IMR-90 (cell line): ENCODE measurements at regions not wholly inside any gene's neighbourhood (a gene's known extent, or its start where the extent isn't known, plus 50 kb on each side); places are given as distances from the start of the nearest gene placed in this dataset.

Experiments
- ATAC-seq: fragments of 200-7000 bp; cut with Tn5 transposase; 2 replicates; pipeline ENCODE4 v1.9.1; 2020; ENCODE audit warnings: low read depth, mild to moderate bottlenecking, moderate library complexity
- BruUV-seq: library from RNA; stranded (reverse); fragments of 400-500 nt; replicated peaks from 2 replicates; lab custom pipeline; 2021; lab: Mats Ljungman, UMichigan
- CTCF ChIA-PET: fragments of 300-600 bp; formaldehyde crosslinking; extraction: SDS; loops from one replicate; lab custom pipeline; 2021; ENCODE audit warnings: antibody characterized with exemption; lab: Yijun Ruan, JAX
- POLR2A ChIA-PET: fragments of 300-600 bp; sonication (Branson Sonifier 250); formaldehyde crosslinking; loops from one replicate; lab custom pipeline; 2022; ENCODE audit warnings: antibody characterized with exemption; ENCODE audit not compliant: unreplicated experiment; lab: Charles Lee
- DNase-seq: peaks from one replicate; pipeline ENCODE4 v3.0.0; 2013
- H2AFZ ChIP-seq: replicated peaks from 2 replicates; pipeline ENCODE3; 2013; ENCODE audit warnings: low read length, mild to moderate bottlenecking; ENCODE audit not compliant: poor library complexity
- H2AK5ac ChIP-seq: 2 replicates; pipeline ENCODE4 v1.6.1; 2013; ENCODE audit warnings: low read depth, low read length, inconsistent platforms
- H2AK9ac ChIP-seq: replicated peaks from 2 replicates; pipeline ENCODE3; 2013; ENCODE audit warnings: mild to moderate bottlenecking, low read depth, low read length, moderate library complexity; ENCODE audit not compliant: poor library complexity
- H2BK120ac ChIP-seq: 2 replicates; pipeline ENCODE4 v1.6.1; 2013; ENCODE audit warnings: low read depth, low read length, inconsistent platforms
- H2BK15ac ChIP-seq: 3 replicates; pipeline ENCODE4 v1.6.1; 2013; ENCODE audit warnings: low read depth, low read length, inconsistent platforms
- H2BK20ac ChIP-seq: 2 replicates; pipeline ENCODE4 v1.6.1; 2013; ENCODE audit warnings: low read depth, mild to moderate bottlenecking, inconsistent platforms, low read length, moderate library complexity
- H2BK5ac ChIP-seq: 2 replicates; pipeline ENCODE4 v1.6.1; 2013; ENCODE audit warnings: mild to moderate bottlenecking, low read depth, low read length, inconsistent platforms; ENCODE audit not compliant: poor library complexity, severe bottlenecking
- H3K14ac ChIP-seq: replicated peaks from 2 replicates; pipeline ENCODE4 v1.6.1; 2013; ENCODE audit warnings: low read depth, low read length, inconsistent platforms
- H3K18ac ChIP-seq: 2 replicates; pipeline ENCODE4 v1.6.1; 2013; ENCODE audit warnings: low read depth, low read length, control low read depth
- H3K23ac ChIP-seq: 2 replicates; pipeline ENCODE4 v1.6.1; 2013; ENCODE audit warnings: low read depth, low read length, inconsistent platforms
- H3K27ac ChIP-seq: 2 replicates; pipeline ENCODE4 v1.5.1; 2013; ENCODE audit warnings: mild to moderate bottlenecking, control low read depth, low read length; ENCODE audit not compliant: insufficient read depth
- H3K27me3 ChIP-seq: 2 replicates; pipeline ENCODE4 v1.6.1; 2013; ENCODE audit warnings: low read length; ENCODE audit not compliant: control insufficient read depth, insufficient read depth
- H3K36me3 ChIP-seq: 2 replicates; pipeline ENCODE4 v1.6.1; 2013; ENCODE audit warnings: low read length, mixed read lengths; ENCODE audit not compliant: control insufficient read depth, insufficient read depth
- H3K4ac ChIP-seq: 2 replicates; pipeline ENCODE4 v1.6.1; 2013; ENCODE audit warnings: low read depth, low read length, inconsistent platforms
- H3K4me1 ChIP-seq: 2 replicates; pipeline ENCODE4 v1.6.1; 2013; ENCODE audit warnings: low read length, mixed read lengths; ENCODE audit not compliant: control insufficient read depth, insufficient read depth
- H3K4me2 ChIP-seq: 2 replicates; pipeline ENCODE4 v1.6.1; 2013; ENCODE audit warnings: low read depth, mild to moderate bottlenecking, control low read depth, low read length, moderate library complexity
- H3K4me3 ChIP-seq: 2 replicates; pipeline ENCODE4 v1.5.1; 2013; ENCODE audit warnings: low read depth, mild to moderate bottlenecking, control low read depth, low read length, moderate library complexity; ENCODE audit not compliant: insufficient read depth
- H3K56ac ChIP-seq: 2 replicates; pipeline ENCODE4 v1.6.1; 2013; ENCODE audit warnings: low read length, inconsistent platforms; ENCODE audit not compliant: insufficient read depth; ENCODE audit errors: extremely low read depth
- H3K79me1 ChIP-seq, 2 experiments: 2 replicates each; pipeline ENCODE4 v1.6.1; 2013; ENCODE audit warnings: low read length in 2 of 2, inconsistent platforms in 1 of 2, low read depth in 1 of 2
- H3K9ac ChIP-seq: 2 replicates; pipeline ENCODE4 v1.6.1; 2013; ENCODE audit warnings: low read depth, low read length, control low read depth
- H3K9me1 ChIP-seq: 2 replicates; pipeline ENCODE4 v1.6.1; 2013; ENCODE audit warnings: low read length, inconsistent platforms; ENCODE audit not compliant: insufficient read depth
- H3K9me3 ChIP-seq: 2 replicates; pipeline ENCODE4 v1.6.1; 2013; ENCODE audit warnings: low read length; ENCODE audit not compliant: control insufficient read depth, insufficient read depth
- H4K20me1 ChIP-seq: 2 replicates; pipeline ENCODE4 v1.6.1; 2013; ENCODE audit warnings: low read length, inconsistent platforms; ENCODE audit not compliant: insufficient read depth
- H4K5ac ChIP-seq: 2 replicates; pipeline ENCODE4 v1.6.1; 2013; ENCODE audit warnings: mild to moderate bottlenecking, low read depth, low read length, control low read depth
- H4K8ac ChIP-seq, 2 experiments: 2 replicates each; pipeline ENCODE4 v1.6.1; 2013; ENCODE audit warnings: low read depth in 2 of 2, low read length in 2 of 2, control low read depth in 1 of 2, inconsistent platforms in 1 of 2
- H4K91ac ChIP-seq: 2 replicates; pipeline ENCODE4 v1.6.1; 2013; ENCODE audit warnings: low read depth, low read length, inconsistent platforms; ENCODE audit not compliant: insufficient read depth
- BHLHE40 ChIP-seq: fragments of 150-350 bp; IDR thresholded peaks from 2 replicates; pipeline ENCODE4 v1.6.1; 2016; ENCODE audit warnings: mild to moderate bottlenecking, low read depth, low read length
- FOS ChIP-seq: fragments of 150-350 bp; IDR thresholded peaks from 2 replicates; pipeline ENCODE4 v1.6.1; 2016; ENCODE audit warnings: low read depth, low read length
- NFE2L2 ChIP-seq: fragments of 150-350 bp; IDR thresholded peaks from 2 replicates; pipeline ENCODE4 v1.6.1; 2016; ENCODE audit warnings: low read depth, mild to moderate bottlenecking, low read length
- SMC3 ChIP-seq: fragments of 150-350 bp; IDR thresholded peaks from 2 replicates; pipeline ENCODE4 v1.6.1; 2016; ENCODE audit warnings: low read depth, mild to moderate bottlenecking, antibody characterized with exemption, low read length, moderate library complexity
- WGBS, 2 experiments: methylation state at CpG; one replicate each; pipeline versions ENCODE4 v1.1.5 to v1.1.7; 2013; ENCODE audit warnings: missing lambda C conversion rate in 2 of 2; ENCODE audit not compliant: insufficient read length in 1 of 2; ENCODE audit errors: extremely low coverage in 2 of 2; 5-methylcytosine and 5-hydroxymethylcytosine counted together
- dilution Hi-C: fragments of 300-500 bp; cut with HindIII; formaldehyde crosslinking; loops from one replicate; pipeline ENCODE4 v1.14.3; 2018; ENCODE audit warnings: low sequenced_read_pairs; ENCODE audit not compliant: unreplicated experiment
- in situ Hi-C: fragments of 300-500 bp; cut with MboI; formaldehyde crosslinking; loops from 3 replicates; pipeline ENCODE4 v1.14.3; 2019; ENCODE audit warnings: low sequenced_read_pairs, inconsistent platforms, mixed read lengths
- intact Hi-C: fragments of 100-400 bp; cut with micrococcal nuclease; formaldehyde crosslinking; loops from 2 replicates; pipeline ENCODE4 v1.10.0; 2022
- TF ChIP-seq, protein P1 (sequence below): conservative IDR thresholded peaks from 2 replicates; pipeline ENCODE4 v1.5.1; 2012; ENCODE audit warnings: mild to moderate bottlenecking, low read depth, low read length, improper control_type of control experiment

DNA sequence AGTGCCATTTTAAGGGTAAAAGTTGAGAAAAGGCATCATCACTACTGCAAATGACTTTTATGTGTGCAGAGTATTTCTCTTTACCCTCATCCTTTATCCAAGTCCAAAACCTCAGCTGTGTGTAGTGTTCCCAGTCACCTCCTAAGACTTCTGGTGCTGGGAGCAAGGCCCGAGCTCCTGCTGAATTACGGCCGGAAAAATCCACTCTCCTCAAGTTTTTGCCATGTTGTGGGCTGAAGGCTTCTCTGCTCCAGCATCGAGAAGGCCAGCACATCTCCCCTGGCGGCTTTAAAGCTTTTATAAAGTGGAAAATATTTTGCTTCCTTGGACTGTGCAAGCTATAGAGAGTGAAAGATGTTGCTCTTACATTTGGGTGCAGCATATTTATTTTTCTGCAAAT is 153.2 kb upstream of the THBS2 start:
- no peak overlapping the region for H2BK120ac ChIP-seq
- intact Hi-C loops, result no loop called here
- no peaks in the 10 kb centered on the region for H3K27me3 ChIP-seq
- no peak overlapping the region for H4K8ac ChIP-seq
- no peak for ATAC-seq
- H3K79me1 ChIP-seq, result no peaks in the 10 kb centered on the region
- no peak overlapping the region for H2BK15ac ChIP-seq
- no peak for TF ChIP-seq FOS
- TF ChIP-seq BHLHE40, result no peak
- no peak for TF ChIP-seq SMC3
- no peak for TF ChIP-seq NFE2L2
- TF ChIP-seq, protein P1, sequence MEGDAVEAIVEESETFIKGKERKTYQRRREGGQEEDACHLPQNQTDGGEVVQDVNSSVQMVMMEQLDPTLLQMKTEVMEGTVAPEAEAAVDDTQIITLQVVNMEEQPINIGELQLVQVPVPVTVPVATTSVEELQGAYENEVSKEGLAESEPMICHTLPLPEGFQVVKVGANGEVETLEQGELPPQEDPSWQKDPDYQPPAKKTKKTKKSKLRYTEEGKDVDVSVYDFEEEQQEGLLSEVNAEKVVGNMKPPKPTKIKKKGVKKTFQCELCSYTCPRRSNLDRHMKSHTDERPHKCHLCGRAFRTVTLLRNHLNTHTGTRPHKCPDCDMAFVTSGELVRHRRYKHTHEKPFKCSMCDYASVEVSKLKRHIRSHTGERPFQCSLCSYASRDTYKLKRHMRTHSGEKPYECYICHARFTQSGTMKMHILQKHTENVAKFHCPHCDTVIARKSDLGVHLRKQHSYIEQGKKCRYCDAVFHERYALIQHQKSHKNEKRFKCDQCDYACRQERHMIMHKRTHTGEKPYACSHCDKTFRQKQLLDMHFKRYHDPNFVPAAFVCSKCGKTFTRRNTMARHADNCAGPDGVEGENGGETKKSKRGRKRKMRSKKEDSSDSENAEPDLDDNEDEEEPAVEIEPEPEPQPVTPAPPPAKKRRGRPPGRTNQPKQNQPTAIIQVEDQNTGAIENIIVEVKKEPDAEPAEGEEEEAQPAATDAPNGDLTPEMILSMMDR, result no peak
- H3K27ac ChIP-seq, result no peak overlapping the region
- whole genome bisulfite sequencing, 2 experiments, result no CpG with 5 or more reads among the region's 5 CpGs
- H3K56ac ChIP-seq, result no peak overlapping the region
- no peaks in the 10 kb centered on the region for H4K20me1 ChIP-seq
- H3K23ac ChIP-seq, result no peak overlapping the region
- no peak for DNase-seq
- no peak overlapping the region for H3K14ac ChIP-seq
- no peak overlapping the region for H2AK9ac ChIP-seq
- H3K9ac ChIP-seq, result no peak overlapping the region
- no TSS peak for BruUV-seq
- dilution Hi-C loops, result no loop called here
- H2BK5ac ChIP-seq, result no peak overlapping the region
- ChIA-PET CTCF (no interaction called here), POLR2A (no interaction called here)
- H4K91ac ChIP-seq, result no peak overlapping the region
- no peak overlapping the region for H3K4ac ChIP-seq
- H4K5ac ChIP-seq, result no peak overlapping the region
- no peaks in the 10 kb centered on the region for H3K4me1 ChIP-seq
- H3K36me3 ChIP-seq, result no peaks in the 10 kb centered on the region
- no peak overlapping the region for H3K4me3 ChIP-seq
- no peaks in the 10 kb centered on the region for H3K9me1 ChIP-seq
- H2BK20ac ChIP-seq, result no peak overlapping the region
- no peak overlapping the region for H3K4me2 ChIP-seq
- no peak overlapping the region for H2AFZ ChIP-seq
- in situ Hi-C loops, result no loop called here
- no peak overlapping the region for H3K18ac ChIP-seq
- H3K9me3 ChIP-seq, result peaks cover 5% of the 10 kb centered on the region
- no peak overlapping the region for H2AK5ac ChIP-seq
